ENCODE measurements at regions not wholly inside any gene's neighbourhood (a gene's known extent, or its start where the extent isn't known, plus 50 kb on each side); places are given as distances from the start of the nearest gene placed in this dataset.

- Histone ChIP-seq H3K27ac (no peak overlapping the region), H3K9me3 (no peaks in the 10 kb centered on the region), H3K4me3 (no peak overlapping the region), H3K27me3 (replicated peaks; ENCODE audit: insufficient read depth) (no peaks in the 10 kb centered on the region), H3K36me3 (no peaks in the 10 kb centered on the region), H3K4me1 (ENCODE audit: control insufficient read depth in 1 of 2, low read depth in 2 of 2) (peaks cover 20 to 72% of the 10 kb centered on the region in 2 donors)
- DNase-seq (ENCODE audit: low spot score) = no peak
- no peak for ATAC-seq (ENCODE audit: insufficient number of reproducible peaks, low FRiP score, low read depth)
- no peak for TF ChIP-seq CTCF (IDR thresholded peaks at IDR 0.05)
Measured at GRCh38 chr7:33810356-33810755, 95.0 kb upstream of the BMPER start.

GRCh38 chr7:33813331-33813730, 92.0 kb upstream of the BMPER start:
- ATAC-seq (ENCODE audit: insufficient number of reproducible peaks, low FRiP score, low read depth) = no peak

GRCh38 chr7:33814400-33814799, 90.9 kb upstream of the BMPER start:
- peak overlapping the region; percentile 37 to 38 for H3K27ac ChIP-seq
- TF ChIP-seq CTCF (IDR thresholded peaks at IDR 0.05) = no peak
- no peaks in the 10 kb centered on the region for H3K27me3 ChIP-seq (replicated peaks; ENCODE audit: insufficient read depth)
- H3K9me3 ChIP-seq = no peaks in the 10 kb centered on the region
- no peak for DNase-seq (ENCODE audit: low spot score)
- peaks cover 9 to 41% of the 10 kb centered on the region in 2 donors for H3K4me1 ChIP-seq (ENCODE audit: control insufficient read depth in 1 of 2, low read depth in 2 of 2)
- no peaks in the 10 kb centered on the region for H3K36me3 ChIP-seq
- H3K4me3 ChIP-seq = peak overlapping the region; percentile 69
- ATAC-seq (ENCODE audit: insufficient number of reproducible peaks, low FRiP score, low read depth) = no peak

More at GRCh38 chr7:33813331-33813730, 92.0 kb upstream of the BMPER start:
- Histone ChIP-seq H3K9me3 (no peaks in the 10 kb centered on the region), H3K36me3 (no peaks in the 10 kb centered on the region), H3K4me3 (no peak overlapping the region), H3K27me3 (replicated peaks; ENCODE audit: insufficient read depth) (no peaks in the 10 kb centered on the region), H3K27ac (peak overlapping the region in 1 of 2 donors; percentile 37), H3K4me1 (ENCODE audit: control insufficient read depth in 1 of 2, low read depth in 2 of 2) (peaks cover 13 to 50% of the 10 kb centered on the region in 2 donors)
- no peak for TF ChIP-seq CTCF (IDR thresholded peaks at IDR 0.05)
- DNase-seq (ENCODE audit: low spot score) = no peak

GRCh38 chr7:33814936-33815335, 90.4 kb upstream of the BMPER start:
- H3K9me3 ChIP-seq = no peaks in the 10 kb centered on the region
- peak overlapping the region; percentile 37 to 38 for H3K27ac ChIP-seq
- H3K4me1 ChIP-seq (ENCODE audit: control insufficient read depth in 1 of 2, low read depth in 2 of 2) = peaks cover 8 to 36% of the 10 kb centered on the region in 2 donors
- H3K4me3 ChIP-seq = peak overlapping the region; percentile 69
- DNase-seq (ENCODE audit: low spot score) (no peak), ATAC-seq (ENCODE audit: insufficient number of reproducible peaks, low FRiP score, low read depth) (no peak)
- no peak for TF ChIP-seq CTCF (IDR thresholded peaks at IDR 0.05)
- H3K27me3 ChIP-seq (replicated peaks; ENCODE audit: insufficient read depth) = no peaks in the 10 kb centered on the region
- H3K36me3 ChIP-seq = no peaks in the 10 kb centered on the region

- no peak for TF ChIP-seq CTCF (IDR thresholded peaks at IDR 0.05)
- Histone ChIP-seq H3K27me3 (replicated peaks; ENCODE audit: insufficient read depth) (no peaks in the 10 kb centered on the region), H3K4me3 (peak overlapping the region; percentile 69), H3K27ac (no peak overlapping the region), H3K36me3 (no peaks in the 10 kb centered on the region), H3K4me1 (ENCODE audit: control insufficient read depth in 1 of 2, low read depth in 2 of 2) (peaks cover 8 to 36% of the 10 kb centered on the region in 2 donors), H3K9me3 (no peaks in the 10 kb centered on the region)
- ATAC-seq (ENCODE audit: insufficient number of reproducible peaks, low FRiP score, low read depth) (no peak), DNase-seq (ENCODE audit: low spot score) (no peak)
Measured at GRCh38 chr7:33815336-33815735, 90.0 kb upstream of the BMPER start.

Measured in thoracic aorta (tissue), 2 donors.